ENCODE measurements at regions not wholly inside any gene's neighbourhood (a gene's known extent, or its start where the extent isn't known, plus 50 kb on each side); places are given as distances from the start of the nearest gene placed in this dataset.

- TF ChIP-seq, protein P1, sequence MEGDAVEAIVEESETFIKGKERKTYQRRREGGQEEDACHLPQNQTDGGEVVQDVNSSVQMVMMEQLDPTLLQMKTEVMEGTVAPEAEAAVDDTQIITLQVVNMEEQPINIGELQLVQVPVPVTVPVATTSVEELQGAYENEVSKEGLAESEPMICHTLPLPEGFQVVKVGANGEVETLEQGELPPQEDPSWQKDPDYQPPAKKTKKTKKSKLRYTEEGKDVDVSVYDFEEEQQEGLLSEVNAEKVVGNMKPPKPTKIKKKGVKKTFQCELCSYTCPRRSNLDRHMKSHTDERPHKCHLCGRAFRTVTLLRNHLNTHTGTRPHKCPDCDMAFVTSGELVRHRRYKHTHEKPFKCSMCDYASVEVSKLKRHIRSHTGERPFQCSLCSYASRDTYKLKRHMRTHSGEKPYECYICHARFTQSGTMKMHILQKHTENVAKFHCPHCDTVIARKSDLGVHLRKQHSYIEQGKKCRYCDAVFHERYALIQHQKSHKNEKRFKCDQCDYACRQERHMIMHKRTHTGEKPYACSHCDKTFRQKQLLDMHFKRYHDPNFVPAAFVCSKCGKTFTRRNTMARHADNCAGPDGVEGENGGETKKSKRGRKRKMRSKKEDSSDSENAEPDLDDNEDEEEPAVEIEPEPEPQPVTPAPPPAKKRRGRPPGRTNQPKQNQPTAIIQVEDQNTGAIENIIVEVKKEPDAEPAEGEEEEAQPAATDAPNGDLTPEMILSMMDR (IDR thresholded peaks at IDR 0.05; ENCODE audit: low read depth, low read length, poor library complexity, severe bottlenecking) = no peak
- no peak for TF ChIP-seq EZH2phosphoT487 (IDR thresholded peaks at IDR 0.05; ENCODE audit: borderline replicate concordance, low read length)
Measured at GRCh38 chr12:19967431-19967830, 400.9 kb upstream of the PDE3A start.
